ENCODE measurements at regions not wholly inside any gene's neighbourhood (a gene's known extent, or its start where the extent isn't known, plus 50 kb on each side); places are given as distances from the start of the nearest gene placed in this dataset.
A peak's percentile ranks its signal among the peaks of the same experiment; 100 is the strongest.

DNA sequence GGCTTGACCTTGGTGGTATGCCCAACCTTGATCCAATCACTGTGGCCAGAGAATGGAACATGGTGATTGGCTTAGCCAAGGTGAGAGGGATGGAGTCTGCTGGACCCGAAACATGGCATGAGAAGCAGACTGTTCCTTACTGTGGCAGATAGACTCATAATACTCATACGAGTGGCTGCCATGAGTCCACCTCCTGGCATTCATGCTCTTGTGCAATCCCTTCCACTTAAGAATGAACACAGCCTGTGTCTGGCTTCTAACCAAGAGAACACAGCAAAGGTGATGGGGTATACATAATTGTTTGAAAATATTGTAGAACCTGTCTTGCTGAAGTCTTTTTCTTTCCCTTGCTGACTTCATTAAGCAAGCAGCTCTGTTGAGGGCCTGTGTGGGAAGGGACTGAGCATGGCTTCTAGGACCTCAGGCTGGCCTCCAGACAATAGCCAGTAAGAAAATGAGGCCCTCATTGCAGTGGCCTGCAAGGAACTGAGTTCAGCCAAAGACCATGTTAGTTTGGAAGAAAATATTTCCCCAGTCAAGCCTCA is 85.9 kb downstream of the ZNF281 start:
- peak; percentile 65 for DNase-seq (ENCODE audit: low read depth)
- TF ChIP-seq, protein P1, sequence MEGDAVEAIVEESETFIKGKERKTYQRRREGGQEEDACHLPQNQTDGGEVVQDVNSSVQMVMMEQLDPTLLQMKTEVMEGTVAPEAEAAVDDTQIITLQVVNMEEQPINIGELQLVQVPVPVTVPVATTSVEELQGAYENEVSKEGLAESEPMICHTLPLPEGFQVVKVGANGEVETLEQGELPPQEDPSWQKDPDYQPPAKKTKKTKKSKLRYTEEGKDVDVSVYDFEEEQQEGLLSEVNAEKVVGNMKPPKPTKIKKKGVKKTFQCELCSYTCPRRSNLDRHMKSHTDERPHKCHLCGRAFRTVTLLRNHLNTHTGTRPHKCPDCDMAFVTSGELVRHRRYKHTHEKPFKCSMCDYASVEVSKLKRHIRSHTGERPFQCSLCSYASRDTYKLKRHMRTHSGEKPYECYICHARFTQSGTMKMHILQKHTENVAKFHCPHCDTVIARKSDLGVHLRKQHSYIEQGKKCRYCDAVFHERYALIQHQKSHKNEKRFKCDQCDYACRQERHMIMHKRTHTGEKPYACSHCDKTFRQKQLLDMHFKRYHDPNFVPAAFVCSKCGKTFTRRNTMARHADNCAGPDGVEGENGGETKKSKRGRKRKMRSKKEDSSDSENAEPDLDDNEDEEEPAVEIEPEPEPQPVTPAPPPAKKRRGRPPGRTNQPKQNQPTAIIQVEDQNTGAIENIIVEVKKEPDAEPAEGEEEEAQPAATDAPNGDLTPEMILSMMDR (IDR thresholded peaks at IDR 0.05; ENCODE audit: low read length, missing control alignments): no peak
- no peak overlapping the region for H3K4me3 ChIP-seq (replicated peaks; ENCODE audit: low read depth, low read length)

DNA sequence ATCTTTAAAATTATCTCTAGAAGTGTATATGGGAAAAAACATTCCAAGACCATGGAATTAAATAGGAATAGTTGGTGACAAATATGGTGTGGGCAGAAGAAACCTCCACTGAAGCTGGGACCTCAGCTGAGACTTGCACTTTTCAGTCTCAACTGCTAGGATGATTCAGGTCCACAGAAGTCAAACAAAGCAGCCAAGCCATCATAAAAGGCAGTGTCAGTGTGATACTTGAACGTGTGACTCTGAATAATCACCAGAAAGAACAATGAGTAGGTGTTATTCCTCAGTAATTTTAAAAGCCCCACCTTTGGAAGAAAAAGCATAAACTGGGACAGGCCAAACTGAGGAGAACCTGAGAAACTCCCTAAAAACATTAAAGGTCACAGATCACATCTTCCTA is 90.7 kb downstream of the ZNF281 start:
- TF ChIP-seq, protein P1 (IDR thresholded peaks at IDR 0.05; ENCODE audit: low read length, missing control alignments): no peak
- DNase-seq (ENCODE audit: low read depth): no peak
- H3K4me3 ChIP-seq (replicated peaks; ENCODE audit: low read depth, low read length): no peak overlapping the region

DNA sequence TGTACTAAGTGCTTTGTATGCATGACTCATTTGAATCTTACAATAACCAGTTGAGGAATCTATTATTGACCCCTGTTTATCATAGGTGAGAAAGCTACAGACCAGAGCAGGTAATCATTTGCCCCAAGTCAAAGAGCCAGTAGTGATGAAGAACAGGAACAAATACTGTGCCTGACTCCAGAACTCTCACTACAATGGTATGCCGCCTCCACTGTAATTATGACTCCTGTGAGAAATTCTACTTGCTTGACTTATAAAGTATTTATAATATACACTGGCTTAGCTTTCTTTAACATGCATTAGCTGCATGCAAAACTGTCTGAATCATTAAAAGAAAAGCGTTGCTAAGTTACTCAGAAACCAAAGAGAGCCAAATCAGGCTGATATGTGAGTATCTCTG is 92.6 kb downstream of the ZNF281 start:
- H3K4me3 ChIP-seq (replicated peaks; ENCODE audit: low read depth, low read length): no peak overlapping the region
- no peak for DNase-seq (ENCODE audit: low read depth)
- TF ChIP-seq, protein P1 (IDR thresholded peaks at IDR 0.05; ENCODE audit: low read length, missing control alignments): no peak

DNA sequence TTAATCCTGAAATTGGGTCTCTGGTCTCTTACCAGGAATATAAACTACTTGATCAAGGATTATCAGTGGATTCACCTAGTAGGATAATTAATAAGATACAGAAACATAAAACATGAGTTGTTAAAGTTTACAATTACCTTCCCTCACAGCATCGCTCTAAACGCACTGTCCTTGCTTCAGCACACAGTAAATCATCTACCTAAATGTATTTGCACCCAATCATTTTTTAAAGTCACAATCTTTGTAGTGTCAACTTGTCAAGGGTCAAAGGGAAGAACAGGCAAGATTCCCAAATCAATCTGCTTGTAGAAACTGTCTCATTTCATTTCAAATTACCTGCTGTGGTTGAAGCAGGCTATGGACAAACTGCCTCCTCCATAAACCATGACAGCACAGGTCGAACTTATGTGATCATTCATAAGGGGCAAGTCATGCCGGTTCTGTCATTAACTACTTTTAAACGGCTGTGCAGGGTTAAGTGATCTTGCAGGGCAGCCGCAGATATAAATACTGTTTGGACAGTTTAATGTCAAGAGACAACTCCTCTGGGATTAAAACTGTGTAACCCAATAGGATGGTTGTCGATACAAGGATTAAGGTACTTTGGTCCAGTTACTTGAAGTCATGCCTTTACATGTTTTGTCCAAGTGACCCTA is 93.6 kb downstream of the ZNF281 start:
- TF ChIP-seq, protein P1 (IDR thresholded peaks at IDR 0.05; ENCODE audit: low read length, missing control alignments): no peak
- H3K4me3 ChIP-seq (replicated peaks; ENCODE audit: low read depth, low read length): no peak overlapping the region
- no peak for DNase-seq (ENCODE audit: low read depth)

DNA sequence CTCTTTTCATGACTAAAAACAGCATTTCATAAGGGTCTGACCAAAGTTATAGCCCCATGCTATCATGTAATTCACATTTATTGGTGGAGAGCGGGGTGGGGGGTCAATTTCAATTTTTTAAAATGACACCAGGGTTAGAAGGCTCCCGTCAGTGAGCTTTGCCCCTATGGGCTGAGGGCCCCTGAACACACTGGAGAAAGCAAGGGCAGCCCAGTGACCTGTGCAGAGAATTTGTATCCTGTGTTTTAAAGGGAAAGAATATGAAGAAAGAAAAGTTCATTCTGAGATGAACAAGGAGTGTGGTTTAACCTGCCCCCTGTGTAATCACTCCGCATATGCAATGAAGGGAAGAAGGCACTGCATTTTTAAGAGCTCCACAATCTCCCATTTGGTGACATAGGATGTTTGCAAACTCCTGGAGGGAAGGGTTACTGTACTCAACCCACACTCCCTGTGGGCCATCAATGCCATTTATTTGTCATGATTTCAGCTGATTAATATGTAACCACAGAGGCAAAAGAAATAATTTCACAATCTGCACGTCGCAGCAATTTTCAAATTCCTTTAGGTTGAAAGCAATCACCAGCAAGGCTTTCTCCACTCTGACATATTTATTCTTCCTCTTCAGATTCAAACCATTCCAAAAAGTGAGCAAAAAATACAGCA is 95.6 kb downstream of the ZNF281 start:
- H3K4me3 ChIP-seq (replicated peaks; ENCODE audit: low read depth, low read length): no peak overlapping the region
- TF ChIP-seq, protein P1 (IDR thresholded peaks at IDR 0.05; ENCODE audit: low read length, missing control alignments): no peak
- DNase-seq (ENCODE audit: low read depth): peak; percentile 58

DNA sequence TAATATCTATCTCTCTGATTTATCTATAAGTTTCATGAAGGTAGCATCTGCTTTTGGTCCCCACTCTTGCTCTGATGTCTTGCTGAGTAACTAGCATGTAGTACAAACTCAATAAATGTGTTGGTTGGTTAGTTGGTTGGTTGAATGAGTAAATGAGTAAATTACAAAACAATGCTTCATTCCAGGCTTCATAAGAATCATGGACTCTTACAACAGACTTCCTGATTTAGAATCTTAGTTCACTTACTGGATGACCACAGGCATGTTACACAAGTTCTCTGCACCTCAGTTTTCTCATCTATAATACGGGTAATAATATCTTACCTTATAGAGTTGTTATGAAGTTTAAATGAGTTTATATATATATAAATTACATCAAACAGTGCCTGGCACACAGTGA is 98.6 kb downstream of the ZNF281 start:
- DNase-seq (ENCODE audit: low read depth): peak; percentile 31
- TF ChIP-seq, protein P1 (IDR thresholded peaks at IDR 0.05; ENCODE audit: low read length, missing control alignments): no peak
- no peak overlapping the region for H3K4me3 ChIP-seq (replicated peaks; ENCODE audit: low read depth, low read length)

Measured in fibroblast of pulmonary artery (primary cell).